Endothelial cell of umbilical vein (primary cell): ENCODE measurements at regions not wholly inside any gene's neighbourhood (a gene's known extent, or its start where the extent isn't known, plus 50 kb on each side); places are given as distances from the start of the nearest gene placed in this dataset.

Experiments
- CTCF ChIP-seq, 2 donors: IDR thresholded peaks; 1 replicate in 1 of 2; 2 replicates in 1 of 2; pipeline ENCODE4 v1.5.1; 2011; ENCODE audit warnings: low read length in 2 of 2, mild to moderate bottlenecking in 2 of 2, moderate library complexity in 2 of 2, control low read depth in 1 of 2, inconsistent platforms in 1 of 2, low read depth in 1 of 2; ENCODE audit not compliant: insufficient read depth in 1 of 2; ENCODE audit errors: extremely low read depth in 1 of 2
- POLR2A ChIP-seq: IDR thresholded peaks from 2 replicates; pipeline ENCODE4 v1.6.1; 2012; ENCODE audit warnings: low read depth, mild to moderate bottlenecking, control low read depth, low read length

- no peak for TF ChIP-seq CTCF (IDR thresholded peaks at IDR 0.05; ENCODE audit: extremely low read depth in 1 of 2, insufficient read depth in 1 of 2, low read depth in 1 of 2, low read length in 2 of 2)
- TF ChIP-seq POLR2A: no peak
Measured at GRCh38 chr13:84784443-84785153, 902.3 kb upstream of the SLITRK1 start.
